Middle frontal gyrus (tissue), 1 donor: ENCODE measurements at regions not wholly inside any gene's neighbourhood (a gene's known extent, or its start where the extent isn't known, plus 50 kb on each side); places are given as distances from the start of the nearest gene placed in this dataset.

ENCODE experiments used
- DNase-seq: peaks from one replicate; pipeline ENCODE4 v3.0.0-alpha.2; 2015; ENCODE audit warnings: low spot score; ENCODE audit errors: extremely low spot score

DNA sequence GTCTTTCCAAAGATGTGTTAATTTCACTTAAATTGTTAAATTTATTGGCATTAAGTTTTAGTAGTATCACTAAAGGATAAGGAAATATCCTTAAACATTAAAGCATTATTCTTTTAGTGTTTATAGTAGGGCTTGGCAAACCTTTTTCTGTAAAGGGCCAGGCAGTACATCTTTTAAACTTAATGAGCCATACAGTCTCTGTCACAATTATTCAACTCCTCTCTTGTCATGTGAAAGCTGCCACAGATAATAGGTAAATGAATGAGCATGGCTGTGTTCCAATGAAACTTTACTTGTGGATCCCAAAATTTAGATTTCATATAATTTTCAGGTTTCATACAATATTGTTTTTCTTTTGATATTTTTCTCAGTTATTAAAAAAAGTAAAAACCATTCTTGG is 268.2 kb upstream of the C11orf87 start:
- DNase-seq: no peak

DNA sequence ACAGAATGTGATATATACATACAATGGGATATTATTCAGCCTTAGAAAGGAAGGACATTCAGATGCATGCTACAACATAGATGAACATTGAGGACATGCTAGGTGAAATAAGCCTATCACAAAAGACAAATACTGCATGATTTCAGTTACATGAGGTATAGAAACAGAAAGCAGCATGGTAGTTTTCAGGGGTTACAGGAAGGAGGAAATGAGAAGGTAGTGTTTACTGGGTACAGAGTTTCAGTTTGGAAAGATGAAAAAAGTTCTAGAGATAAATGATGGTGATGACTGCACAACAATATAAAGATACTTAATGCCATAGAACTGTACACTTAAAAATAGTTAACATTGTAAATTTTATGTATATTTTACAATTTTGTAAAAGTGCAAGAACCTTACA is 266.7 kb upstream of the C11orf87 start:
- no peak for DNase-seq

GRCh38 chr11:109165035-109165434 is 257.0 kb upstream of the C11orf87 start:
- DNase-seq: no peak

DNA sequence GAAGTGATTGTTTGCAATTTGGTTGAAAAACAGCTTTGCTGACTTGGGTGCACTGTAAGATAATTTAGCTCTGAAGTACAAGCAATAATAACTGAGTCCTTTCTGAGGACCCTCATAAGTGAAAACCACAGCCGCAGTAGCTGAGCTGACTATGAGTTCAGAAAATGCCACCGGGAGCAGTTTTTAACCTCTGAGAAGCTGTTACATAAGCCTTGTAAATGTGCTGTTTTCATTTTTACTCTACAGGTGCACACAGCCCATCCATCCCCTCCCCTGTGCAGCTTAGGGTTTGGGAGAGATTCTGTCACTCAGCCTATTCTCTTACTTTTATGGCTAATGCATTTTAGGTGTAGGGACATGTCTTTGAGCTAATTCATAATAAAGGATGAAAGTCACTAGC is 255.5 kb upstream of the C11orf87 start:
- no peak for DNase-seq

DNA sequence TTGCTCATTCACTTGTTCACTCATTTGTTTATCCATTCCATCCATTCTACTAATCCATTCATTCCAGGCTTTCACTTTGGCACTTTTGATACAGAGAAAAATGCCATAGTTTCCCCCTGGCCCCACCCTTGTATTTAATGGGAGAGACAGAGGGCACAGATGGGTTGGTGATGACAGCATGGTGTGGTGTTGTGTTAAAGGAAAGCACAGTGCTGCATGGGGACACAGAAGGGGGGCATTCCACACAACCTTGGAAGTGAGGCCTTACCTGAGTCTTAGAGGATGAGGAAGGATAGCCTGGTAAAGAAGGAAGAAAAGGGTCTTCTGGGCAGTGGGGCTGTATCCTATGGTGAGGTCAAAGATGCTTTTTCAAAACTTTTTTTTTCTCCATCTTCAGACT is 248.5 kb upstream of the C11orf87 start:
- DNase-seq: no peak

- no peak for DNase-seq
These were observed 237.6 kb upstream of the C11orf87 start for GRCh38 chr11:109184376-109184775.

DNA sequence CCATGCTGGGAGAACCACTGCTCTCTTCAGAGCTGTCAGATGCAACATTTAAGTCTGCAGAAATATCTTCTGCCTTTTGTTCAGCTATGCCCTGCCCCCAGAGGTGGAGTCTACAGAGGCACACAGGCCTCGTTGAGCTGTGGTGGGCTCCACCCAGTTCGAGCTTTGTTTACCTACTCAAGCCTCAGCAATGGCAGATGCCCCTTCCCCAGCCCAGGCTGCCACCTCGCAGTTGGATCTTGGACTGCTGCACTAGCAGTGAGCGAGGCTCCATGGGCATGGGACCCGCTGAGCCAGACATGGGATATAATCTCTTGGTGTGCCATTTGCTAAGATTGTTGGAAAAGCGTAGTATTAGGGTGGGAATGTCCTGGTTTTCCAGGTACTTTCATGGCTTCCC is 229.1 kb upstream of the C11orf87 start:
- no peak for DNase-seq

GRCh38 chr11:109193880-109194279 is 228.1 kb upstream of the C11orf87 start:
- DNase-seq: no peak

- DNase-seq: no peak
These were observed 226.0 kb upstream of the C11orf87 start for GRCh38 chr11:109196016-109196415.

DNA sequence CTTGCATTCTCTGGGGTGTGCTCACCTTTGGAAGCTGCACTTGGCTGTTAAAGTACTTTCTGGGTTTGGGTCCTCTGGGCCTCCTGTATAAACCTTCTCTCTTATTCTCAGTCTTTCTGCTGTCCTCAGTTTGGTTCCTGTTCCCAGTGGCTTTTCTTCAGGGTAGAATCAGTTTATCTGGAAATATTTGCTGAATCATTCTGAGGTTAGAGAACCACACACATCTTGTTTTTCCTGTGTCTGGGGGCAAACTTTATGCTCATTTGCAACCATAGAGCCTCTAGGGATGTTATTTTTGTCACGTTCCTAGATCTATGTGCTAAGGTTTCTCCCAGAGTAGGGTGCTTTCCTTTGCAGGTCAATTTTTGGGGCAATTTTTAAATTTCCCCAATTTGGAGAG is 224.3 kb upstream of the C11orf87 start:
- no peak for DNase-seq

DNA sequence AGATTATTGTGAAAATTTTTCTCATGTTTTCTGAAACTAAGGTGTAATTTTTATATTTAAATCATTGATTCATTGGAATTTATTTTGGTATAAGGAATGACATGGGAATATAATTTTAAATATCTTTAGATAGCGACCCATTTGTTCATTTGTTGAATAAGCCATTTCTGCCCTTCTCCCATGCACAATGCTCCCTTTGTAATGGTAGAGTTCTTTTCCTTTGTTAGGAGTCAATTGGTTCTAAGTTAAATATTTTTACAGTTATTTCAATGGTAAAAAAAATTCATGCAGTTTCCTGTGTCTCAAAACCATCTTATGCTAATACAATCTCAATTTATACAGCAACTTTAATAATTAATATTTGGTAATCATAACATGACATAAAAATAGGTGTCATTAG is 218.8 kb upstream of the C11orf87 start:
- no peak for DNase-seq

DNA sequence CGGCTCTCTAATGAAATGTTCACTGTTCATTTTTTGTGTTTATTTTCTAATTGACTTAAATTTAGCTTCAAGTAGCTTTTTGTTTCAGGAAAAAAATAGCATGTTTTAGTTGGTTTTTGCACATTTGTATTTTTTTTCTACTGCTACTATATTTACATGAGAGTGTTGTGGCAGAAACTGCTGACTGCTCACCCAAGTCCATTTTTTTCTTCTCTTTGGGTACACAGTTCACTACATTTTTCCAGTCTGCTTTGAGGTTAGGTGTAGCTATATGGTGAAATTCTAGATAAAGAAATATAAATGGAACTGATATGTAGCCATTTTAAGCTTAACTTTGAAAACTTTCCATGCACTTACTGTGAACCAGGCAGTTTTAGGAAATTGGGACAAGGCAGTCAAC is 216.7 kb upstream of the C11orf87 start:
- no peak for DNase-seq

- no peak for DNase-seq
These were observed 213.9 kb upstream of the C11orf87 start for GRCh38 chr11:109208121-109208520.

DNA sequence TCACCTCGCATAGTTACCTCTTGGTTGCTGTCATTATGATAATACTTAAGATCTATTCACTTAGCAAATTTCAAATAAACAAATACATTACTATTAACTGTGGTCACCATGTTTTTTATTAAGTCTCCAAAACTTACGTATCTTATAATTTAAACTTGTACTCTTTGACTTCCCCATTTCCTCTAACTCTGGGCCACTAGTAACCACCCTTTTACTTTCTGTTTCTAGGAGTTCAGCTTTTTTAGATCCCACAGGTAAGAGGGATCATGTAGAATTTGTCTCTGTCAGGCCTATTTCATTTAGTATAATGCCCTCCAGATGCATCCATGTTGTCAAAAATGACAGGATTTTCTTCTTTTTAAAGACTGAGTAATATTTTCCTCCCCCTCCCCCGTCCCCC is 212.4 kb upstream of the C11orf87 start:
- no peak for DNase-seq

DNA sequence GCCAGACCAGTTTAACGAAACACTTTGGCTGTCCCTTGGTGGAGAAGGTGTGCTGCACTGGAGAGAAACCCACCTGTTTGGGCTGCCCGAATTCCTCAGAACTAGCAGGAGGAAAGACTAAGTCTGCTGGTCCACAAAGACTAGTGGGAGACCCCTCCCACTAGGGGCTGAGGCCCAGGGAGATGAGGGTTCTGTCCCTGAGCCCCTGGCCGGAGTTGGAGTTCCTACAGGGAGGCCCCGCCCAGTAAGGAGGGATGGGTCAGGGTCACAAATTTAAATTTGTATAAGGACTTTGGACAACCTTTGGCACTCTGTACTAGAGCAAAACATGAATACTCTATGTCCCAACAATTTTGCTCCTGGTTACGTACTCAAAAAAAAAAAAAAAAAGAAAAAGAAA is 200.8 kb upstream of the C11orf87 start:
- DNase-seq: no peak

DNA sequence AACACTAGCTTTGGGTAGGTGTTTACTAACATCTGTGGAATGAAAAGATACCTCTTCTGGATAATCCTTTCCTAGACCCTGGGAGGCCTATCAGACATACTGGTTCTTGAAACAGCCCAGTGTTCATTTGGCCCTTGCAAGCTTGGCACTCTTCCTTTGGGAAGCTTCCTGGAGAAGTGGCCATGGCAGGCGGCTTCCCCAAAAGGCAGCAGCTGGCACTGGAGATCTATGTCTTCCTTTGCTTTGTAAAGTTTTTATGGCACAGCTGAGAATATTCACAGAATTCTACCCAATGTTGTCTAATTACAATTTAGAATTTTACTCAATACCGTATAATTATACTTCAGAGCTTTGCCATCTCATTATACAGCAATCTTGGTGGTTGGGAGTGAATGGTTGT is 199.2 kb upstream of the C11orf87 start:
- no peak for DNase-seq

- DNase-seq: no peak
These were observed 198.5 kb upstream of the C11orf87 start for GRCh38 chr11:109223451-109223850.

DNA sequence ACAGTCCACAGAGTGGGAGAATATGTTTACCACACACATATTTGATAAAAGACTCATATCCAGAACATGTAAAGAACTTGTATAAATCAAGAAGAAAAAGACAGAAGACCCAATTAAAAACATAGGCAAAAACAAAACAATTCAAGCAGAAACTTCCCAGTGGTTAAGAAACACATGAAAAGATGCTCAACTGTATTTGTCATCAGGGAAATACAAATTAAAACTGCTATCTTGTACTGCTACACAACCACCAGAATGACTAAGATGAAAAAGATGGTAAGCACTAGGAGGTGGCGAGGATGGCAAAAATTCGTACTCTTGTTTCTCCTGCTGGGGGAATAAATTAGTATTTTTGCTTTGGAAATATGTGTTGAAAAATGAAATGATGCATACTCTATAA is 192.3 kb upstream of the C11orf87 start:
- no peak for DNase-seq

DNA sequence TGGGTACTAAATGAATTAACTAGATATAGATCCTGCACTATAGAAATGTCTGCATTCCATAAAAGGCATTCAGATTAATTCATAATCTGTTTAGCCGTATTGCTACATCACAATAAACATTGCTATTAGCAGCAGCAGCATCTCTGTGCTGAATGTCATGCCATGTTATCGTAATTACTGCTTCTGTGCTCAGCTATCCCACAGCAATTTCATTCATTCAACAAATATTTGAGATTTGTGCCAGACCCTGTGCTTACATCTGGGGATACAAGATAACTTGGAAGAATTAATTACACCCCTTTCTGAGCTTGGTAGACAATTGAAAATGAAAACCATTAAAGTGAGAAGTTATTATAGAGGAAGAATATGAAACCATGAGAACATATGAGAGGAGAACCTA is 185.8 kb upstream of the C11orf87 start:
- no peak for DNase-seq

GRCh38 chr11:109236696-109237095 is 185.3 kb upstream of the C11orf87 start:
- no peak for DNase-seq

DNA sequence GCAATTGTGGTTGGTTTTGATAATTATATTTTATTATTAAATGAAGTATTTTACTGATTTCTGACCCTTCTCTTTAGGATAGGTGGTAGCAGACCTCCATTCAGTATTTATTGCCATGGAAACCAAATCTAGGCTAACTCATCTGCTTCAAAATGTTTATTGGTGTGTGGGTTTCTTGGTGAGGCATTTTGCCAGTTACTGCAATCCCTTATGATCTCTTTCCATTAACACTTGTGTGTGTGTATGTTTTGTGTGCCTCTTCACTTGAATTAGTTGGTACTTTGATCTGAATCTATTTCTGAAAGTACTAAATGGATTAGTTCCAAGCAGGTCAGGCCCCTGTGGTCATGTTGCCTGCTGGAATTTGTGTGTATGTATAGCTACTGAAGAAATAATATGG is 184.4 kb upstream of the C11orf87 start:
- no peak for DNase-seq

GRCh38 chr11:109241988-109242536 is 179.9 kb upstream of the C11orf87 start:
- DNase-seq: no peak

GRCh38 chr11:109247071-109247470 is 174.9 kb upstream of the C11orf87 start:
- no peak for DNase-seq

GRCh38 chr11:109249597-109249996 is 172.4 kb upstream of the C11orf87 start:
- DNase-seq: no peak
